EL (cell line): ENCODE measurements at regions not wholly inside any gene's neighbourhood (a gene's known extent, or its start where the extent isn't known, plus 50 kb on each side); places are given as distances from the start of the nearest gene placed in this dataset.

ENCODE experiments used
- DNase-seq: peaks from one replicate; pipeline ENCODE4 v3.0.0-alpha.2; 2016

DNA sequence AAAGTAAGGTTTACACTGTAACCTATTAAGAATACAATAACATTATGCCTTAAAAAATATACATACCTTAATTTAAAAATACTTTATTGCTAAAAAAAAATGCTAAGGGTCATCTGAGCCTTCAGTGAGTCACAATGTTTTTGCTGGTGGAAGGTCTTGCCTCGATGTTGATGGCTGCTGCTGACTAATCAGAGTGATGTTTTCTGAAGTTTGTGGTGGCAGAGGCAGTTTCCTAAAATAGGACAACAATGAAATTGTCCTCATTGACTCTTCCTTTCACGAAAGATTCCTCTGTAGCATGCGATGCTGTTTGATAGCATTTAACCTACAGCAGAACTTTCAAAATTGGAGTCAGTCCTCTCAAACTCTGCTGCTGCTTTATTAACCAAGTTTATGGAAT lies 97.6 kb downstream of the FAT3 start:
- DNase-seq: peak; percentile 74

- no peak for DNase-seq
Measured at GRCh38 chr11:92324890-92325289, 100.3 kb downstream of the FAT3 start.

- no peak for DNase-seq
Measured at GRCh38 chr11:92325416-92325815, 100.8 kb downstream of the FAT3 start.

GRCh38 chr11:92329137-92329536 lies 104.5 kb downstream of the FAT3 start:
- DNase-seq: no peak

GRCh38 chr11:92329646-92330045 lies 105.0 kb downstream of the FAT3 start:
- peak; percentile 53 for DNase-seq

- no peak for DNase-seq
Measured at GRCh38 chr11:92330114-92330513, 105.5 kb downstream of the FAT3 start.

DNA sequence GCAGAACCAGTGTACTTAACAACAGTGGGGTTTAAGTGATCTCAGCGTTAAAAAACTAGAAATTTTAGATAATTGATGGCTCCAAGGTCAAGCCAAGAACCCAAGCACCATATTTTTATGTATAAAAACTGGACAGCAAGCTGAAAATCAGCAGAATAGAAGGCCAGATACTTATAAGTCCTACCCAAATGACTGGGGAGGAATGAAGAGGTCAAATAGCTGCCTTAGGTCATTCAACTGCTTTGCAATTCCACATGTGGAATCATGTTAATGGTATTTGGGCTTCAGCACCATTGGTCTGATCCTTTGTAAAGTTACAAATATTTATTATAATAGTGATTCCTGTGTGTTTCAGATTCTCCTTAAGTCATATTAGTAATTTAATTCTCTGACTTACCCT lies 108.4 kb downstream of the FAT3 start:
- peak; percentile 88 for DNase-seq

GRCh38 chr11:92340839-92341238 lies 116.2 kb downstream of the FAT3 start:
- DNase-seq: peak; percentile 70

DNA sequence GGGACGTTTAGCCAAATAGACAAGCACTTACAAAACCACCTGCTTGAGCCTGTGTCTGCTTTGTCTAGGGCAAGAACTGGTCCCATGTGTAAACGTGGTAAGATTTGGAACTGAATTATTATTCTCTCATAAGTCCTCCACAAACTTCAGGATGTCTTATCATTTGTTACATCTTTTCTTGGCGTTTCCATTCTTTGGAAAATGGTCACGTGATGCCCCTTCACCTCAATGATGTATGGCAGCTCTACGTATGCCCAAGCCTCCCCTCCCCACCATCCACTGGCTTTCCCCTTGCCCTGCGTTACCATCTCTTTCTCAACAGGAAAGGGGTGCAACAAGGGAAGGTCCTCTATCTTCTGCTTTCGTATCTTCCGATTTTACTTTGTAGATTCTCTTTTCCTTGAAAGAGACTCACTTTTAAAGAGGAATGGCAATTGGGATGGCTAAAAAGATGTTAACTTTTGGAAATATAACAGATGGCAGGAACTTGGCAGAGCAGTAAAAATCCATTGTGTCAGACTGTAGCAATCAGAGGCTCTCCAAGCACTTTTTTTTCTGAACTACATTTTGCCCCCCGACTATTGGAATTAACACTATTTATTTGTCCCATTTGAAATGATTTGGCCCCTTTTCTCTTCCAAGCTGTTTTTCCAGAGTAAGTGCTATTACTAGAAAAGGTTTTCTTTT lies 117.6 kb downstream of the FAT3 start:
- DNase-seq: no peak

- DNase-seq: no peak
Measured at GRCh38 chr11:92342886-92343285, 118.3 kb downstream of the FAT3 start.

GRCh38 chr11:92346220-92346619 lies 121.6 kb downstream of the FAT3 start:
- no peak for DNase-seq

DNA sequence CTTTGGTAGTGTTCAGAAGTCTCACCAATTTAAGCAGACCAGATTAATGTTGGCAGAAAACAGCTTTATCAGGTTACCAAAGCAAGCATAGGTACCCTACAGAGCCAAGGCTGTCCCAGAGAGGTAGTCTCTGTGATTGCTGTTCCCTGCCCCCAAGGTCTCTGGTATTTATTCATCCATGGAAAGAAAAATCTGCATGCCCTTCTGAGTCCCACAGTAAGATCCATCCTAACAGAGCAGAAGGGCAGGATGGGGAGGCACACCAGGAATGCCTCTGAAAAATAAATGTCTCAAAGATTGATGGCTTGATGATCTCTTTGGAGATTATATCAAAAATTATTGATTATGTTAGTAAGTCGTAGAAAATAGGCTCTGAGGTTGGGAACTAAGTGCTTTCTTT lies 122.8 kb downstream of the FAT3 start:
- no peak for DNase-seq

DNA sequence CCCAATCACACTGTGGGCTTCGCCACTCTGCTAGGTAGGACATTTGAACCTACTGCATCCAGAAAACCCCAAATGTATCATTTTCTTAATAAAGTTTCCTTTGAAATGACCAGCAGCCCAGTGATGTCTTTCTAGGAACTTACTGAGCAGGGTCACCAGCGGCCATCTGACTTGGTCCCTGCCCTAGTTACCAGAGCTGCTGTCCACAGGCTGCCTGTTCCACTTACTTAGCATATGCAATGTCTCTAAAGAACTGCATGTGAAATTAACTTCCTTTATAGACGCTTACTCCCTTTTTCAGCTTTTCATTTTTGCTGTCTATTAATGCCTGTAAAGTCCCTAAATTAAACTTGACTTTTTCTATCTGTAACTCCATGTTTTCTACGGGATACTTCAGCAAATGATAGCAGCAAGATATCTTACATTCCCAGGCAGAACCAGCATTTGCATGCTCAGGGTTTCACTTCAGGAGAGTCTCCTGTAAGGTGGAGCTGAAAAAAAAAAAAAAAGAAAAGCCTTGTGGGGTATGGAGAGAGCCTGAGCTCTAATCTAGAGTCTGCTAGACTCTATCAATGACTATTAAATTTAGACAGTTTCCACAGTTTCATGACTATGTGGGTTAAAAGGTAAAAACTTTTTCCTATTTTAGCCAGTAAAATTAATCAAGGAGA lies 125.0 kb downstream of the FAT3 start:
- DNase-seq: no peak

DNA sequence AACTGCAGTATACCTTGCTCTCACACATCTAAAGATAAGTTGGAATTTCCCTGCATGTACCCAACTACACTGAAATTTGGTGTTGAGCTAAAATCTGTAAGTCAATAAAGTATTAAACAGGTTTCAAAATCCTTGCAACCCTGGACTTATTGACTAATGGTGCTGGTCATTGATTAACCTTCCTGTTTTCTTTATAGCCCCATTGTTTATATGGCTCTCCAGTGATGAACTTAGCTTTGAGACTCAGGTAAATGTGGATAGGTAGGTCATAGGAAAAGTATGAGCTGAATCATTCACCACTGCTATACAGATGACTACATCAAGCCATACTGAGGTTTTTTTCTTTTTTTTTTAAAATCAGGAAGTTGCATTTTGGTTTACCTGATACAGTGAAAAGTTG lies 132.7 kb downstream of the FAT3 start:
- no peak for DNase-seq

DNA sequence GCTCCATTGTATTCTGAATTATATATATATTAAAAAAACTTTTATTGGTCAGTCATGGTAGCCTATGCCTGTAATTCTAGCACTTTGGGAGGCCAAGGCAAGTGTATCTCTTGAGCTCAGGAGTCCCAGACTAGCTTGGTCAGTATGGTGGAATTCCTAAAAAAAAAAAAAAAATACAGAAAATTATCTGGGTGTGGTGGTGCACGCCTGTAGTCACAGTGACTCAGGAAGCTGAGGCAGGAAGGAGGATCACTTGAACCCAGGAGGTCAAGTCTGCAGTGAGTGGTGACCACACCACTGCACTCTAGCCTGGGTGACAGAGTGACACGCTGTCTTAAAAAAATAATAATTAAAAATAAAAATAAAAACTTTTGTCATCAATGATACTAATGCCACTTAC lies 133.2 kb downstream of the FAT3 start:
- no peak for DNase-seq

DNA sequence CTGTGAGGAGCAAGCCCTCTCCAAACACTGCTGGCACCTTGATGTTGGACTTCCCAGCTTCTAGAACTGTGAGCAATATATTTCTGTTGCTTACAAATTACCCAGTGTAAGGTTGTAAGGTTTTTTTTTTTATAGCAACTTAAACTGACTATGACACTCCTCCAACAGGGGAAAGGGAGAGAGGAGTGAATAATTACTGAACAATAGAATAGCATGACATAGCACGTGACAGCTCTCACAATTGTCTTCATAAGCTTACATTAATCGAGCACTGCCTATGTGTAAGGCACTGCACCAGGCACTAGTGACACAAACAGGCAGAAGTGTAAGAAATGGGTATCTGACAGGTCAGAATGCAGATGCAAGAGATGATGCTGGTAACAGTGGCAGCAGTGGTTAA lies 136.9 kb downstream of the FAT3 start:
- no peak for DNase-seq

DNA sequence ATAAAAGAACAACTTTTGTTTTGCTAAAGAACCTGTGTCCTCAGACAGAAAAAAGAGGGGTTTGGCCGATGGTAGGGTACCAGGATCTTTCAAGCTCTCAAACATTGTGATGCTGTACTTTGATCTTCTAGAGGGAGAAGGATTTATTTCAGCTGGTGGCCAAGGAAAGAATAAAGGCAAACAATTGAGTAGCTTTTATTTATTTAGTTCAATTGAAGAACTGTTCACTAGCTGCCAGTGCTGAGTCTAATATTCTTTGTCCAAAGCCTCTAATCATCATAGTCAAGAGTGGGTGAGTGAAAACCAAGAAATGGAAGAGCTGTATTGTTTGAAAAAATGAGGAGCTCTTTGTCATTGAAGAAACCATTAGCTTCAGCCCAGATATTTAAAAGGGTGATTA lies 138.4 kb downstream of the FAT3 start:
- DNase-seq: no peak

DNA sequence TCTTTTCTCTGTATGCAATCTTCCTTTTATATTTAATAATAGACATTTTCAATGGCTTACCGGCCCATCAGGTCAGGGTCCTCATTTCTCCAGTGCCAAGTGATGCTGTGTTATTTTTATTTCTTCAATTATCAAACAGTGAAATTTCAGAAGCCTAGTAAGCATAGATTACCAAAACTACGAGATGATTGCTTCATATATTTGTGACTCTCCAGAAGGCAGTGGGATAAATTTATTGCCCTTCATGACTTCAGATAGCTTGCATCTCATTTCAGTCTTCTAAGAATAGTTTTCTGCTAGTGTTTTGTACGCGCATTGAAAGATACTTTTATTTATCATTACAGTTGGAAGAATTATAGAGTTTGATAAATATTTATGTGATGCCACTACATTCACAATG lies 139.6 kb downstream of the FAT3 start:
- DNase-seq: no peak

DNA sequence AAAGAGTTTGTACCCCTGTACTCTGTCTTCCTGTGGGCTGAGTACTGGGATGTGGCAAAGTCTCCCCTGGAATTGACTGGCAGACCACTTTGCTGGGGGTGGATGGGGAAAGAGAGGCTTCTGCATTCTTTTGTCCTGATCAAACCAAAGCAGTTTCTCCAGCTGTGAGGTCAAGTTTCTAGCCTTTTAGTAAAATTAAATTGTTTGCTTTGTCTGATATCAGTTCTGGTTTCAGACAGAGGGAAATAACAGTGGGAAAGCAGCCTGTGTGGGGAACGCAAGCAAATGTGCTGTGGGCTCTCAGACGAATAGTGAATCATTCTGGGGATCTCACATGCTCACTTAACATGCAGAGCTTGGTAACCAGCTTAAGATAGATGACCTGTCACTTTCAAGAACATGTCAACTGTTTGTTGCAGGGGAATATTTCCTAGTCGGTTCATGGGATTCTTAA lies 151.6 kb downstream of the FAT3 start:
- DNase-seq: peak; percentile 66

DNA sequence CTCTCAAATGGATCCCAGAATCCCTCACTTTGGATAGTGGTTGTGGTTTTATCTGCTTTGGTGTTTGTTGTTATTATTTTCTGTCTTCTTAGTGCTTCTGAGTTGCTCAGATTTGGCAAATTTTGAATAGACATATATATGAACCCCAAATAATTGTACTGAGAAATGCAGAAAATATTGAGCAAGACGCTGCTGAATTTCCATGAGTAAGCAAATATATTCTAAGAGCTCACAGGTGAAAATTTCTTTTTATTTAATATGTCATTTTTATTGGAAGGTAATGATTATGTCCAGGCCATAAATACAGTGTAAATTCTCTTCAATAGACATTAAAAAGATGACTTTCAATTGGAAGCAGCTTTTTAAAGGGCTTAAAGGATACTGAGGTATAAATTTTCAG lies 152.1 kb downstream of the FAT3 start:
- DNase-seq: no peak

DNA sequence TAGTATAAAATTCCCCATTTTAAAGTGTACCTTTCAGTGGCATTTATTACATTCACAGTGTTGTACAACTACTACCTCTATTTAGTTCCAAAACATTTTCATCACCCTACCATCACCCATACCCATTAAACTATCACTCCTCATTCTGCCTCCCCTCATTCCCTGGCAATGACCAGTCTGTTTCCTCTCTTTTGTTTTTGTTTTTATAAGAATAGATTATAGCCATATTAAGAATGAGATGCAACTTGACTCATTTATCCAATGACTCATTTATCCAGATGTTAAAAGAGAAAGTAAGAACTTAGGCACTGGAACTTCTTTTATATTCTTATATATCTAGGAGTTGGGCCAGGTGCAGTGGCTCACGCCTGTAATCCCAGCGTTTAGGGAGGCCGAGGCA lies 156.3 kb downstream of the FAT3 start:
- DNase-seq: peak; percentile 87

GRCh38 chr11:92382311-92382710 lies 157.7 kb downstream of the FAT3 start:
- no peak for DNase-seq

DNA sequence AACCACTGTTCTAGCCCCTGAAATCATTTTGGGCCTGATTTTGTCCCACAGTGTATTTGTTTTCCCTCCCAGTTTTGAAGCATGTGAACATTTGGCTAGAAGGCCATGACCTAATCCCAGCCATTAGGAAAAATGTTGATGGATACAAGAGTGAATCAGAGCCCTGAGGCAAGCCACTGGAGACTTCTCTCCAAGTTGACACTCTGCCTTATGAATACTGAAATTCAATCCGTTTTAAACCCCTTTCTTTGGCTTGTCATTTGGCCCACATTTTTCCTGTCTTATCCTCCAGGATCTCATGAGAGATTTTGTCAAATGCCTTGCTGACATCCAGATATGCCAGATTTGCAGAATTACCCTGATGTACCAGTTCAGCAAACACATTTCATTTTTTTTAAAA lies 158.8 kb downstream of the FAT3 start:
- peak; percentile 94 for DNase-seq

DNA sequence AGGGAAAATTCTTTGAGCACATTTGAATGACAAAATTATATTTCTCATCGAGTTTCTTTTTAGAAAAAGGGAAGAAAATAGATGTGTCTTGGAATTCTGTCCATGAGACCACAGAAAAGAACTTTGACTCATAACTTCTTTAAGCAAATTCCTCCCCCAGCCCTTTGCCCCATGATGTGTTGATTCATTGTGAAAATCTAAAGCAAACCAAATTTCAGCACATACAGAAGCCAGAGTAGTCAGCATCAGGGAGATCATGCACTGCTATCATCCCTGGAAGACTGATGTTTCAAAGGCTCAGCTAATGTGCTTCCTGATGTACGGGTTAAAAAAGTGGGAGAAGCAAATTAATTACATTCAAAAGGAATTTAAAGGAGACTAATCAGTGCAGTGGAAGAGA lies 159.7 kb downstream of the FAT3 start:
- DNase-seq: peak; percentile 83

- DNase-seq: peak; percentile 21
Measured at GRCh38 chr11:92384802-92385201, 160.2 kb downstream of the FAT3 start.
